NCI-H748 (cell line): ENCODE measurements at regions not wholly inside any gene's neighbourhood (a gene's known extent, or its start where the extent isn't known, plus 50 kb on each side); places are given as distances from the start of the nearest gene placed in this dataset.
"Not testable (repeated sequence)": the region's sequence is repeated elsewhere in the genome, so short reads cannot be mapped to it uniquely, and the experiment has no call there.

Experiments
- DNase-seq: peaks from one replicate; lab custom pipeline; 2025; ENCODE audit not compliant: unreplicated experiment; lab: John Stamatoyannopoulos, UW

- DNase-seq: no peak
Observed at GRCh38 chr17:13442361-13442760, 159.4 kb downstream of the HS3ST3A1 start.

- no peak for DNase-seq
Observed at GRCh38 chr17:13441873-13442272, 159.9 kb downstream of the HS3ST3A1 start.

- DNase-seq: peak; percentile 26
Observed at GRCh38 chr17:13437966-13438779, 163.6 kb downstream of the HS3ST3A1 start.

GRCh38 chr17:13435230-13435629 lies 166.5 kb downstream of the HS3ST3A1 start:
- no peak for DNase-seq

GRCh38 chr17:13429201-13429600 lies 172.5 kb downstream of the HS3ST3A1 start:
- DNase-seq: no peak

GRCh38 chr17:13428611-13429042 lies 173.1 kb downstream of the HS3ST3A1 start:
- no peak for DNase-seq

GRCh38 chr17:13426991-13427390 lies 174.7 kb downstream of the HS3ST3A1 start:
- no peak for DNase-seq

- DNase-seq: no peak
Observed at GRCh38 chr17:13425390-13425789, 176.3 kb downstream of the HS3ST3A1 start.

GRCh38 chr17:13421581-13422130 lies 180.1 kb downstream of the HS3ST3A1 start:
- DNase-seq: no peak

- DNase-seq: peak; percentile 67
Observed at GRCh38 chr17:13420878-13421277, 180.9 kb downstream of the HS3ST3A1 start.

- DNase-seq: no peak
Observed at GRCh38 chr17:13420418-13420826, 181.3 kb downstream of the HS3ST3A1 start.

- DNase-seq: no peak
Observed at GRCh38 chr17:13419676-13420075, 182.1 kb downstream of the HS3ST3A1 start.

GRCh38 chr17:13418891-13419290 lies 182.8 kb downstream of the HS3ST3A1 start:
- DNase-seq: no peak

GRCh38 chr17:13417381-13417950 lies 184.3 kb downstream of the HS3ST3A1 start:
- DNase-seq: no peak

GRCh38 chr17:13416748-13417363 lies 184.9 kb downstream of the HS3ST3A1 start:
- DNase-seq: no peak

GRCh38 chr17:13415871-13416416 lies 185.8 kb downstream of the HS3ST3A1 start:
- DNase-seq: no peak

GRCh38 chr17:13415200-13415599 lies 186.5 kb downstream of the HS3ST3A1 start:
- DNase-seq: not testable (repeated sequence)

- DNase-seq: no peak
Observed at GRCh38 chr17:13413001-13413400, 188.7 kb downstream of the HS3ST3A1 start.

- DNase-seq: no peak
Observed at GRCh38 chr17:13410874-13411273, 190.9 kb downstream of the HS3ST3A1 start.

GRCh38 chr17:13410214-13410613 lies 191.5 kb downstream of the HS3ST3A1 start:
- no peak for DNase-seq

GRCh38 chr17:13409455-13409854 lies 192.3 kb downstream of the HS3ST3A1 start:
- DNase-seq: no peak
